ENCODE measurements at regions not wholly inside any gene's neighbourhood (a gene's known extent, or its start where the extent isn't known, plus 50 kb on each side); places are given as distances from the start of the nearest gene placed in this dataset.
"Not testable (repeated sequence)": the region's sequence is repeated elsewhere in the genome, so short reads cannot be mapped to it uniquely, and the experiment has no call there.

DNA sequence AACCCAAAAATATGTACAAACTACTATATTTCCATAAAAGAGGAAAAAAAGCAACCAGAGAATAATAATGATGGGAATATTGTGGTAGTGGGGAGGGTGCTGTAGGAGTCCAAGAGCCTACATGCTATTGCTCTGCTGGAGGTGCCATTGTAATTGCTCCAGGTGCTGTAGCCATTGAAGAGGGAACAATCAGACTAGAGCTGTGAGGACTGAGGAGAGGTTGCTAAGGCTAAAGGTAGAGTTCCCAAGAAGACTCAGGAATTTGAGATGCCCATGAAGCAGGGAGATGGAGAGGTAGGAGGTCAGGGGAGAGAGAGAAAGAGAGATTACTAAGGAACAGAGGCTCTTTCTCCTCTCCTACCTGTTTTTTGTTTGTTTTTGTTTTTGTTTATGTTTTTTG lies 394.0 kb downstream of the DMRTA1 start:
- no peak for DNase-seq (ENCODE audit: low spot score)

DNA sequence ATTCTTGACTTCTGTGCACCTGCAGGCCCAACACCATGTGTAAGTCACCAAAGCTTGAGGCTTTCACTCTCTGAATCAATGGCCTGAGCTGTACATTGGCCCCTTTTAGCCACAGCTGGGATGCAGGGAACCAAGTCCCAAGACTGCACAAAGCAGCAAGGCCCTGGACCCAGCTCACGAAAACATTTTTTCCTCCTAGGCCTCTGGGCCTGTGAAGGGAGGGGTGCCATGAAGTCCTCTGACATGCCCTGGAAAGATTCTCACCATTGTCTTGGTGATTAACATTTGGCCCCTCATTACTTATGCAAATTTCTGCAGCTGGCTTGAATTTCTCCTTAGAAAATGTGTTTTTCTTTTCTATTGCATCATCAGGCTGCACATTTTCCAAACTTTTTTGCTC lies 398.6 kb downstream of the DMRTA1 start:
- DNase-seq (ENCODE audit: low spot score): not testable (repeated sequence)

DNA sequence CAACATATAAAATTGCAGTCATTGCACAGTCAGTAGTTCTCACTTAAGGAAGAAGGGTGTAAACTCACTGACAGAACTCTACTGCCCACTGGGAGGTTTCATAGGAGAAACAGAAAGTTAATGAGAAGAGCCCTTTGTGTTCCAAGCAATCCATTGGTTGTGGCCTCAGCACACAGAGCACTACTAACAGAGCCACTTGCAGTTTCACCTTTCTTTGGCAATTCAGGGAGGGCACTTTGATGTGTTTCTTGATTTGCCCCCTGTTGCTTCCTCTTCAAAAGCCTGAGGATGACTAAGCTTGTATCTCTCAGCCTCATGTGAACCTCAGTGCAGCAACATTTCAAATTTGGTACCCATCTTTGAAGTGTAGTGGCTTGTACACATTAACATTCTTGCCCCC lies 409.4 kb downstream of the DMRTA1 start:
- DNase-seq (ENCODE audit: low spot score): no peak

DNA sequence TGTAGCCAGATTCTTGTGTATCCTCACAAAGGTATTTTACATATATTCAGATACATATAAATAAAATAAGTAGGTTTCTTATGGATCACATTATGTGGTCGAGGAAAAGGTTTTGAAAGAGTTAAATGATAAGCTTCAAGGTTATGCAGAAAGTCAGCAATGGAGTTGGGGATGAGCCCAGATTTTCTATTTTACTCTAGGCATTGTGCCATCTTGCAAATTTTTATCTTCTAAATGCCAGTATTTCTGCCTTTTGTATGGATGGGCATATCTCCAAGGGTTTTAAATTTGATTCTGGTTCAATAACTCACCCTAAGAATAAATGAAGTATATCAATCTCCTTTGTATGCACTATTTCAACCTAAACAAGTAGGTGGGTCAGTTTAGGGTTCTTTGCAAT lies 410.7 kb downstream of the DMRTA1 start:
- DNase-seq (ENCODE audit: low spot score): no peak

DNA sequence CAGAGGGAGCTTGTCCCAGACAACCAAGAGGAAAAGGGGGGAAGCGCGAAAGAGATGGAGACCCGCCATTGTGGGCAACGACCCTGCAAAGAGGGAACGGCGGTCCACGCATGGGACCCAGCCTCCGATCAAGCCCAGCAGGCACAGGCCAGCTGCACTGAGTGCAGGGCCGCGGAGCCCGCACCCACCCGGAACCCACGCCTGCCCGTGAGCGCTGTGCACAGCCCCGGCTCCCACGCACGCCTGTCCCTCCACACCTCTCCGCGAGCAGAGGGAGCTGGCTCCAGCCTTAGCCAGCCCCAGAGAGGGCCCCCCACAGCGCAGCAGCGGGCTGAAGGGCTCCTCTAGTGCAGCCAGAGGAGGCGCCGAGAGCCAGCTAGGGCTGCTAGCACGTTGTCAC lies 416.5 kb downstream of the DMRTA1 start:
- no peak for DNase-seq (ENCODE audit: low spot score)

DNA sequence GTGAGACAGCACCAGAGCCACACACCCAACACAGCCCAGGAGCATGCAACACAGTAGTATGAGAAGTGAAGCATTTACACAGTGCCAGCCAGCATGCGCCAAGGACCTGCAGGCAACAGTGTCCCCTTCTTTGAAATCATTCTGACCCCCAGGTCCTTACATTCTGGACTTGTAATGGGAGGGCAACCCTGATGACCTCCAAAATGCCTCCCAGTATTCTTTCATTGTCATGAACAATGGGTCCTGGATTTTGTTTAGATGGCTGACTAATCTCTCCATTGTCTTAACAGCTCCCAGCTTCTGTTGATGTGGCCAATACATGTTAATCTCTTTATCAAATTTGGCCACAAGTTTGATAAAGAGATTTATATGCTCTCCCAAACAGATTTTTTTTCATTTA lies 417.1 kb downstream of the DMRTA1 start:
- DNase-seq (ENCODE audit: low spot score): no peak

DNA sequence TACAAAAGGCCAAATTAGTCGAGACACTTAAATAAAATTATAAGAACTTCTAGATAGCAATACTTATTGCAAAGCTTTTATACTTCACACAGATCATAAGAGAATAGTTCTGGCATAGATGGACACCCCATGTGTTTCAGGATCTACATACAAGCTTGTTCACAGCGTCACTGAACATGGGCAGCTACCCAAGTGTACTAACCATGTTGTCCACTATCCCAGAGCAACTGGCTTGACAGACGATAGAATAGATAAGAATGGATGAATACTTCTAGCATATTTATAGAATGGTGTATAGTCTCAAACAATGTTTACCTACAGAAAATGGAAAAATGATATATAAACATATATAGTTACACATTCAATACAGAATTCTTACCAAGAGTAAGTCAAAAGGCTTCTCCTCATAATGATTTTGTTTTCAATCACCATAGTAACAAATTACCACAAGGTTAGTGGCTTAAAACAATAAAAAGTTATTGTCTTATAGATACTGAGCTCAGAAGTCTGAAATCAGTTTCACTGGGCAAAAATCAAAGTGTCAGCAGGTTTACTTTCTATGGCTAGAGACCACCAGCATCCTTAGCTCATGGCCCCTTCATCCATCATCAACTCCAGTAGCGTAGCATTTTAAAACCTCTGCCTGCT lies 446.7 kb downstream of the DMRTA1 start:
- DNase-seq (ENCODE audit: low spot score): no peak

DNA sequence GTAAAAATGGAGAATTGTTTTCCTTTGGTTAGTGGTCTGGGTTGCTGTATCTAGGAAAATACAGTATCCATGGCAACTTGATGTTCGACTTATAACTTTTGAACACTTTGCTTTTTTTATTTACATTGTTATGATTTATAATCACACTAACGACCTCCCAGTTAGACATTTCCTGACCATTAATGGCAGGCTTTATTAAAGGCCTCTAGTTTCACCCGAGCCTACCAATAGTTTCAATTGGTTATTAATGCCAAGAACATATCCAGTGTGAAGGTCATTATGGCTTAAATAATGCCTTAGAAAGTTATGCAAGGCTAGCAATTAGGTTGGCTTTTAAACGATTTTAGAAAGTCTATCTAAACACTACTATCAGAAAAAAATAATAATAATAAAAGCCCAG lies 452.0 kb downstream of the DMRTA1 start:
- DNase-seq (ENCODE audit: low spot score): no peak

DNA sequence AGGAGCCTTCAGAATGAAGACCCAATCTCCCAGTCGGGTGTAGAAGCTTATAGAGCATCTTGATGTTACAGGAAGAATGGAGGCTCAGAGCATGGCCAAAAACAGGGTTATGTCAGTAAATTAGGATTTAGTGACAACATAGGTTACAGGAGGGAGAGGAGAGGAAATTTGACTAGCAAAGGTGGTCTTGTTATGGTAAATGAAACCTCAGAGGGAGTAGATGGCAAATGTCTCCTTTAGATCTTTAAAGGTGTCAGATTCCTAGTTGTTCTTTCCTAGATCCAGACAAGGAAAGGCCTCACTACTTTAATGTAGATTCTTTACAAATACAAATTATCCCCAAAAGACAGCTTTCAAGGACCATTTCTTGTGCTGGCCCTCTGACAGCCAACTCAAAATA lies 465.0 kb downstream of the DMRTA1 start:
- DNase-seq (ENCODE audit: low spot score): no peak

DNA sequence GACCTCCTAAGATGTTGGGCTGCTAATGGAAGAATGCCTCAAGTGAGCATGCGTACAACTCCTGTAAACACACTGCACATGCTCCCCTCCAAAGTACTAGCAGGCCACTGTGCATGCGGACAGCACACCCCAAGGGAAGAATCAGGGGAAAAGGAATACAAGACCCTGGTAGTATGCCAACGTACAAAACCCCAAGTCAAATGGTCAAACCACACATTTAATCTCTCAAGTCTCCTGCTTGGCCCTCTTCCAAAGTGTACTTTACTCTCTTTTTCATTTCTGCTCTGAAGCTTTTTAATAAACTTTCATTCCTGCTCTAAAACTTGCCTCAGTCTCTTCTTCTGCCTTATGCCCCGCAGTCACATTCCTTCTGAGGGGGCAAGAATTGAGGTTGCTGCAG lies 466.4 kb downstream of the DMRTA1 start:
- DNase-seq (ENCODE audit: low spot score): no peak

DNA sequence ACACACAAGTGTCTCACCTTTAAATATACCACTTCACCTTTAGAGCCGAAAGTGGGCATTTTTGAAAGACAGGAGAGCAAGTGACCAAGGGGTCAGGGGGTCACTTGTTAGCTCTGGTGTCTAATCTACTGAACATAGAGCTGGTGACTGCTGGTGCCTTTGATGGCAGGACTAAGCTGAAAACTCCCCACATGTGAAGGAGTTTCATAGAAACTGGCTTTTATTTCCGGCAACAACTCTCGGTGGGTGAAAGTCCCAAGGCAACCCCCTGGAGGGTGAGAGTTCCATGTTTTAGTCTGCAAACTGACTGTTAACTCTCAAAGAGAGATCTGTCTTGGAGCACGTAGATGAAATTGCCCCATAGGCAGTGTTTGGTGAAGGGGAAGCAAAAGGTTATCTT lies 466.9 kb downstream of the DMRTA1 start:
- no peak for DNase-seq (ENCODE audit: low spot score)

DNA sequence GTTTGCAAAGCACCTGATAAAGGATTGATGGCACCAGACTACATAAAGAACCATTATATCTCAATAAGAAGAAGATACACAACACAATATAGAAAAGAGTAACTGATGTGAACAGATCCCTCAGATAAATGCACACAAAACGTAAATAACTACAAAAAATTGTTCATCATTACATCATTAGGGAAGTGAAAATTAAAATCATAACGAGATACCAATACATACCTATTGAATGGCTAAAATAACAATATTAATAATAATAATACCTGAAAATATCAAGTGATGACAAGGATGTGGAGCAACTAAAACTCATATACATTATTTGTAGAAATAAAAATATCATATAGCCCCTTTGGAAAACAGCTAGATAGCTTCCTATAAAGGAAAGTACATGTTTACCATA lies 469.5 kb downstream of the DMRTA1 start:
- DNase-seq (ENCODE audit: low spot score): no peak

DNA sequence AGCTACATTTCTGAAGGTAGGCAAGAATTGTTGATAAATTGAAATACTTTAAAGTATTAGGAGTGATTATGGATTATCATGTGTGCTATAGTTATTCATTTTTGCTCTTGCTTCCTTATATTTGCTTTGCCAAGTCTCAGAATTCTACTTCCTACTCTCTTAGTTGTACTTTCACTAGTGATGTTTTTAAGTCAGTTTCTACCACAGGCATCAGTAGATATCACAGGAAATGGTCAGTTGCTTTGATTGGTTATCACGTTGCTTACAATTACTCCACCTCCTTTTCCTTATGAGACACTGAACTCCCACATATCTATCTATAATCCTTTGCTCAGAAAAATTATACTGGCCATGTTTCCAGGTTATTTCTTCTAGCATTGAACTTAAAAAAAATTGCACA lies 472.8 kb downstream of the DMRTA1 start:
- no peak for DNase-seq (ENCODE audit: low spot score)

DNA sequence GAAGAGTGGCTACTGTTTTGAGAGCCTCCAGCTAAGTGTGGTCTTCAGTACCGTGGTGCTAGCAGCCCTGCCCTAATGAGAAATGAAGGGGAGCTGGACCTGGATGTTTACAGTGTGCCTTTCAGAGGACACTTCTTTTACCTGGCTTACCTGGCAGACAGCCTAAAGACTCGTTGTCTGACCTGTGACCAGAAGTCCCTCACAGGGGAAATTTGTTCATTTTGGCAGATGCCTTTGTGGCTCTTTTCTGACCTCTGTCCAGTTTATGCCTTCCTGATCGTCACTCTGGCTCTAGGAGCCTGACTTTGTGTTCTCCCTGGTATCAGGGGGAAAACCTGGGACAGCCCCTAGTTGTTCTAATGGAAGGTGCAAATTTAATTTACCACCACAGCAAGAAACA lies 475.1 kb downstream of the DMRTA1 start:
- no peak for DNase-seq (ENCODE audit: low spot score)

DNA sequence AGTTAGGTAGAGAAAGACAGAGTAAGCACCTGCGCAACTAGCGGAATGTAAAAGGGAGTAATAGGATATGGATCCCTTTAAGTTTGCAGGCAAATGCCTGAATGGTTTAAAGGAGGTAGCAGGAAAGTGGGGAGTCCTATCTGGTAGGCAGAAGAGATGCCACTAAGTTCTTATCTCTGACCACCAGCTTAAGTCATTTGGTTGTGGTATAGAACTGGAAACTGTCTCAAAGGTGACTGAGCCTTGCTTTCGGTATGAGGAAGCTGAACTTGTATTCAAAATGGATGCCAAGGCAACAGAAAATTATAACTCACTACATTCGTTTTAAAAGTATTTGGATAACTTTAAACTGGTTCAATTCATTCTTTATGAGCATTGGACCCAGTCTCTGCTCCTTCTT lies 475.6 kb downstream of the DMRTA1 start:
- DNase-seq (ENCODE audit: low spot score): no peak

DNA sequence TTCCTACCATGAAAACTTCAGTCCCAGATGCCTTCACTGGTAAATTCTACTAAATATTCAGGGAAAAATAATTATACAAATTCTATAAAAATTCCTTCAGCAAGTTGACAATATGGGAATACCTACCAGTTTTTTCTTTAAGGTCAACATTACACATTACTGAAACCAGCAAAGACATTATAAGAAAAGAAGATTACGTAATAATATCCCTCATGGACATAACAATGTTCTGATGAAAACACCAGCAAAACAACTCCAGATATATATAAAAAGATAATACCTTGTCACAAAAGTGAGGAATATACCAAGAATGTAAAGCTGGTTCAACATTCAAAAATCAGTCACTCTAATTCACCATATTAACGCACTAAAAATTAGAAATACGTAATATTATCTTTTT lies 507.9 kb downstream of the DMRTA1 start:
- DNase-seq (ENCODE audit: low spot score): no peak

DNA sequence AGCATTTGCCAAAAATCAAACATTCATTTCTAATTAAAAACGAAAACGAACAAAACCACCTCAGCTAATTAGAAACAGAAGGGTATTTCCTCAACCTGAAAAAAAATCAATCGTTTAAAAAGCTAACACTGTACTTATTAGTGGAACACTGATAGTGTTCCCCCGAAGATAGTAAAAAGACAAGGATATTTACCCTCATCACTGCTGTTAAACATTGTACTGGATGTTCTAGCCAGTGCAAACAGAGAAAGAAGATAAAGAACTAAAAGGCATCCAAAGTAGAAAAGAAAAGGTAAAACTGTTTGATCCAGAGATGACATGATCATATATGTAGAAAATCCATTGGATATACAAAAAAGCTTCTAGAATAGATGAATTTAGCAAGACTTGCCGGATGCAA lies 508.3 kb downstream of the DMRTA1 start:
- DNase-seq (ENCODE audit: low spot score): no peak

DNA sequence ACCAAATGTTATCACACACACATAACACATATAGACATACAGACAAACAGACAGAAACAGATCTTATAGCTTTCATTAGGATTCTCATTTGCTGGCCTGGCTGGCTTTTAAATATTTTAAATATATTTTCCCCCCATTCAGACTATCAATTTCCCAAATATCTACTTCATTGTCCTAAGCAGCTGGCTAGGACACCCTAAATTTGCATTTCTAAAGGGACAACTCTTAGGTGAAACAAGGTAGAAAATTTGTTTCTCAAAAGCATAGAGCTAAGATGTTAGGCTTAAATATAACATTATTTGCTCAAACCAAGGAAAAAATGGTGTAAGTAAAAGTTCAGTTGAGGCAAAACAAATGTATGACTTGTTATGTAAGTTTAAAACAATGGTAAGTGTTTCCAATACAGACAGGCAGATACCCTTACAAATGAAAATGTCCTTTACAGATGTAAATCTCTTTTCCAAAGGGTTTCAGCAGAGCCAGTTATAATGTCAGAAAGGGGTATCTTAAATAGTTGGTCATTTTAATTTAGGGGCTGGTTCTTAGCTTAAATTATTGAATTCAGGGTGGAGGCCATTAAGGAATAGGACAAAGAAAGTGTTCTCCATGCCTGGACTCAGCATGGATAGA lies 522.8 kb downstream of the DMRTA1 start:
- no peak for DNase-seq (ENCODE audit: low spot score)

DNA sequence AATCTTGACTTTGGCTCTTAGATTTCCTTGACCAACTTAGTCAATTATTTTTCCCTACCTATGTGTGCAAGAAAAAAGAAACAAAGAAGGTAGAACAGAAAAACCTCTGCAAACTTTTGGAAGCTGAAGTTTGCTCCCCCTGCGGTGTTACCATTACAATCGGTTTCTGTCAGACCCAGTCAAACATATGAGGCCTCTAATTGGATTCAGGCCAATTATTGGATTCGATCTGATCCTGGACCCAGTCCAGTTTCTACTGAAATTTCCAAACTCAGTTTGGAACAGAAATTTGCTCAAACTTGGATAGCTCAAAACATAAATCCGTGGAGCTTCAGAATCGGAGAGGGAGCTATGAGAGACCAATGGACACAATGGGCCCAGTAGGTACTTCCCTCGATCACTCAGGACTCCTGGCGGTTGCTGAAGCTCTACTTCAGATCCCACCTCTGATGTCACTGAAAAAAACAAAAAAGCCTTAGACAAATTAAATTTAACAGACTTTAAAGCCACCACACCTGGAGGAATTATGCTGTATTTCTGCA lies 523.9 kb downstream of the DMRTA1 start:
- DNase-seq (ENCODE audit: low spot score): no peak

DNA sequence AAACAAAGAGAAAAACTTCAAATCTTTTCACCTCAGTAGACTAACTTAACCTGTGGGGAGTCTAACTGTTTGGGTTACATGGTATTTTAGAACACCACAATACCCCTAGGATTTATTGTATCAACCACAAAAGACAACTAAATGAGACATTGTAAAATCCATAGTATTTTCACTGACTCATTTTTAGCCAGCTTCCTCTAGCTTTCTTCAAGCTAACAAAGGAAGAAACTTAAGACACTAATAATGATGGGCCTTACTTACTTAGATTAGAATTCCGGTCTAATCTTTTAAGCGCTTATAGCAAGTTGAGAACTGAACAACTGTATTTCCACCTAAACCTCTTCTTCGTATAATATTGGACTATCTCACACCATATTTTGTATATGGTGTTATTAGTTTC lies 529.3 kb downstream of the DMRTA1 start:
- DNase-seq (ENCODE audit: low spot score): no peak

DNA sequence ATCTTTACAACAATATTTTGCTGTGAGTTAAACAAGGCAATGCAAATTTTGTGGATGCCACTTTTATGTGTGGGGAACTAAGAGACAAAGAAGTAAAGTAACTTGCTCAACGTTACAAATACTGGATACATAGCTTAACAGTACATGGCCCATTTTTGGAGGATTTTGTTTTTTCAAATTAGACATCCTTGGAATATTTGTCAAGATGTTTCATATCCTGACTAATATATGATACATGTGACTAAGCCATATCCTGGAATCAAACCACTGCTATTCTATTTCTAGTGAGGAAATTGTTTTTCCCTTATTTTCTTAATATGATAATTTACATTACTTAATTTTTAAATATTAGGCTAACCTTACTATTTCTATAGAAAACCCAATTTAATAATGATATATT lies 529.8 kb downstream of the DMRTA1 start:
- DNase-seq (ENCODE audit: low spot score): peak; percentile 33

DNA sequence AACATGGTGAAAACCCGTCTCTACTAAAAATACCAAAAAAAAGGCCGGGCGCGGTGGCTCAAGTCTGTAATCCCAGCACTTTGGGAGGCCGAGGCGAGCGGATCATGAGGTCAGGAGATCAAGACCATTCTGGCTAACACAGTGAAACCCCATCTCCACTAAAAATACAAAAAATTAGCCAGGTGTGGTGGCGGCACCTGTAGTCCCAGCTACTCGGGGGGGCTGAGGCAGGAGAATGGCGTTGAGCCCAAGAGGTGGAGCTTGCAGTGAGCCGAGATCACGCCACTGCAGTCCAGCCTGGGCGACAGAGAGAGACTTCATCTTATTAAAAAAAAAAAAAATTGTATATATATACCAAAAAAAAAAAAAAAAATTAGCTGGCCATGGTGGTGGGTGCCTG lies 533.8 kb downstream of the DMRTA1 start:
- not testable (repeated sequence) for DNase-seq (ENCODE audit: low spot score)

DNA sequence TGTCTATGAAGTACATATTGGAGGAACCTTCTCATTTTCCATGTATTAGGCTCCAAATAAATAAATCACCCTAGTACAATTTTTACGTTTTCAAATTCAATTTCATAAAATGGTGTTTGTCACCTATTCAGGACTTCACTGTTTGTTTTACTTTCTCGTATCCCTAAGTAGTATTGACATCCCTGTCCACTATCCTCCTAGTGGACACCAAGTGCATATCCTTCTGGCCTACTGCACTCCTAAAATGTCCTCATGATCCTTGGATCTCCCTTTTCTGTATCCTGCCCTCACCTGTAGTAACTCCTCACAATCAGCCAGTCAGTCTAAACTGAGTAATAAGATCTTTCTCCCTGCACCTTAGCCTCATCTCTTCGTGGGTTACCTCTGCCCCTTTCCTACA lies 539.9 kb downstream of the DMRTA1 start:
- DNase-seq (ENCODE audit: low spot score): peak; percentile 37

DNA sequence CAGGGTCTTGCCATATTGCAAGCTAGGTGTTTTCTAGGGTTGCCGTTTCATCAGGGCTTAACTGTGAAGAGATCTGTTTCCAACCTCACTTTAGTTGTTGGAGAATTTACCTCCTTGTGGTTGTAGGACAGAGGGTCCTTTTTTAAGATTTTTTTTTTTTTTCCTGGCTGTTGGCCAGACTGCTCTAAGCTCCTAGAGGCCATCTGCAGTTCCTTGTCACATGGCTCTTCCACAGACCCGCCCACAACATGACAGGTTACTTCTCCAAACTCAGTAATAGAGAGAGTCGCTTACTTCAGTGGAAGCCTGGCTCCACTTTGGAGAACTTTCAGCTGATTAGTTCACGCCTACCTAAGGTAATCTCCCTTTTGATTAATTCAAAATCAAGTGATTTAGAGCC lies 543.7 kb downstream of the DMRTA1 start:
- no peak for DNase-seq (ENCODE audit: low spot score)

All from RKO (cell line).